GM23248 (cell line): ENCODE measurements at regions not wholly inside any gene's neighbourhood (a gene's known extent, or its start where the extent isn't known, plus 50 kb on each side); places are given as distances from the start of the nearest gene placed in this dataset.

Experiments used
- EZH2 ChIP-seq: fragments of 200-600 bp; sonication (generic); IDR thresholded peaks from 2 replicates; pipeline ENCODE4 v1.6.1; 2018; ENCODE audit warnings: antibody characterized with exemption, mild to moderate bottlenecking; ENCODE audit not compliant: insufficient read depth, poor library complexity, severe bottlenecking
- EZH2phosphoT487 ChIP-seq: fragments of 200-600 bp; sonication (generic); IDR thresholded peaks from 2 replicates; pipeline ENCODE4 v1.6.1; 2018; ENCODE audit warnings: antibody characterized with exemption, moderate library complexity, mild to moderate bottlenecking, low read depth; ENCODE audit not compliant: insufficient read depth

DNA sequence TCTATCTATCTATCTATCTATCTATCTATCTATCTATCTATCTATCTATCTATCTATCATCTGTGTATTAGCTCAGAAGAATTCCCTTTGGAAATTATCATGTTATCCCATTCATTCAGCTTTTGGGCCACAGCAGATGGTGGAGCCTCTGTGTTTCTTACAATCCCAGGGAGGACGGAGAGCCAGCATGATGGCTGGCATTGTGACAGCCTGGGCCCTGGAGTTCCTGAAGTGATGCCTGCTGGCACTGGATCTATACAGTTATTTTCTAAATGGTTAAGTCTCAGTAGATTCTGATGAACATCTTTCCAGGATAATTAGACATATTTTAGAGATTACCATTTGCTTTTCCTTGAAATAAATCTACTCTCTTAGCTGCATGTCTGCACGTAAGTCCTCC, 385.4 kb upstream of the NXPH2 start:
- no peak for TF ChIP-seq EZH2
- no peak for TF ChIP-seq EZH2phosphoT487
